GM10248 (cell line): ENCODE measurements at regions not wholly inside any gene's neighbourhood (a gene's known extent, or its start where the extent isn't known, plus 50 kb on each side); places are given as distances from the start of the nearest gene placed in this dataset.
"Not testable (repeated sequence)": the region's sequence is repeated elsewhere in the genome, so short reads cannot be mapped to it uniquely, and the experiment has no call there.

ENCODE experiments used
- CTCF ChIA-PET: fragments of 300-600 bp; sonication (Branson Sonifier 250); formaldehyde crosslinking; extraction: SDS; loops from one replicate; lab custom pipeline; 2021; ENCODE audit warnings: antibody characterized with exemption; lab: Yijun Ruan, JAX
- POLR2A ChIA-PET: fragments of 350-650 bp; sonication (Branson Sonifier 250); formaldehyde crosslinking; extraction: SDS; loops from one replicate; lab custom pipeline; 2020; ENCODE audit warnings: antibody characterized with exemption; lab: Yijun Ruan, JAX
- DNase-seq: peaks from one replicate; pipeline ENCODE4 v3.0.0; 2012; ENCODE audit errors: extremely low spot score
- CTCF ChIP-seq: IDR thresholded peaks from 2 replicates; pipeline ENCODE4 v1.5.1; 2012; ENCODE audit warnings: mild to moderate bottlenecking, low read depth; ENCODE audit errors: extremely low read depth, missing control alignments, control extremely low read depth

GRCh38 chr2:52034706-52035105, 1002.8 kb upstream of the NRXN1 start:
- no peak for TF ChIP-seq CTCF
- ChIA-PET POLR2A (no interaction called here), CTCF (no interaction called here)
- DNase-seq, result no peak

- POLR2A ChIA-PET, result no interaction called here
- CTCF ChIA-PET, result no interaction called here
- no peak for DNase-seq
These were observed 990.1 kb upstream of the NRXN1 start for GRCh38 chr2:52022006-52022405.

GRCh38 chr2:52017646-52018235, 985.8 kb upstream of the NRXN1 start:
- no peak for TF ChIP-seq CTCF
- CTCF ChIA-PET, result no interaction called here
- POLR2A ChIA-PET, result no interaction called here
- DNase-seq, result no peak

More at GRCh38 chr2:52022006-52022405, 990.1 kb upstream of the NRXN1 start:
- TF ChIP-seq CTCF, result no peak

GRCh38 chr2:52006821-52007366, 975.0 kb upstream of the NRXN1 start:
- DNase-seq, POLR2A ChIA-PET, CTCF ChIA-PET: not testable (repeated sequence)

- ChIA-PET POLR2A (no interaction called here), CTCF (no interaction called here)
- no peak for TF ChIP-seq CTCF
- DNase-seq, result no peak
These were observed 968.4 kb upstream of the NRXN1 start for GRCh38 chr2:52000151-52000855.

GRCh38 chr2:51998890-51999289, 967.0 kb upstream of the NRXN1 start:
- TF ChIP-seq CTCF, result no peak
- ChIA-PET POLR2A (no interaction called here), CTCF (no interaction called here)
- DNase-seq, result no peak

- TF ChIP-seq CTCF, result no peak
- POLR2A ChIA-PET, result no interaction called here
These were observed 965.6 kb upstream of the NRXN1 start for GRCh38 chr2:51997571-51997970.

More at GRCh38 chr2:51997571-51997970, 965.6 kb upstream of the NRXN1 start:
- CTCF ChIA-PET, result no interaction called here
- no peak for DNase-seq
